ENCODE measurements at regions not wholly inside any gene's neighbourhood (a gene's known extent, or its start where the extent isn't known, plus 50 kb on each side); places are given as distances from the start of the nearest gene placed in this dataset.
A peak's percentile ranks its signal among the peaks of the same experiment; 100 is the strongest.

DNA sequence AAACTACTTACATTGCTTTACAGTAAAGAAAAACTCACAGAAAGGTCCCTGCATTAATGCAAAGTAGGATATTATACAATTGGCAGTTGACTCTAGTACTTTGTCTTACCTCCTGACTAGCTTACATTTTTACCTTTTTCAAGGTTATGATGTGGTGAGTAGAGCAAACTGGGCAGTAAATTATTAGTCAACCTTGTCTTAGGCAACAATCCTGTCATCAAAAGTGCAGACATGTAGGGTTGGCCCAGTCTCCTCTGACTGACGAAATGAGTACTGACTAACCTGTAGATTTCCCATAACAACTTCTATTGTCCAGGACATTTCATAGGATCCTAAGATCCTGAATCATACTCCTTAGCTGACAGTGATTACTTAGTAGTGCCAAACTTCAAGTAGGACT is 142.0 kb upstream of the NUDT6 start:
- WGBS, 2 donors, result 79 to 95% methylated on average over 1 of the region's 1 CpG
- no peak for TF ChIP-seq CTCF (IDR thresholded peaks at IDR 0.05; ENCODE audit: control extremely low read depth, extremely low read depth)
- no peak for ATAC-seq (ENCODE audit: insufficient read depth, low FRiP score)

GRCh38 chr4:123068081-123068480 is 145.7 kb upstream of the NUDT6 start:
- Histone ChIP-seq H3K4me3 (no peak overlapping the region), H3K36me3 (ENCODE audit: control insufficient read depth in 4 of 4, insufficient read depth in 4 of 4, low read length in 4 of 4) (no peaks in the 10 kb centered on the region), H3K27ac (ENCODE audit: low read depth in 1 of 2, low read length in 1 of 2) (no peak overlapping the region), H3K9me3 (ENCODE audit: control insufficient read depth in 4 of 4, insufficient read depth in 3 of 4, low read length in 3 of 4) (no peaks in the 10 kb centered on the region), H3K9ac (ENCODE audit: insufficient read depth in 1 of 2, low read length in 2 of 2) (no peak overlapping the region), H3K27me3 (ENCODE audit: control insufficient read depth in 3 of 3, insufficient read depth in 3 of 3, low read length in 2 of 3) (no peaks in the 10 kb centered on the region), H3K4me1 (ENCODE audit: control insufficient read depth in 5 of 5, insufficient read depth in 5 of 5, low read length in 5 of 5) (peaks cover 0 to 25% (median 0%) of the 10 kb centered on the region in 5 donors)
- ATAC-seq (ENCODE audit: insufficient read depth, low FRiP score) (no peak), DNase-seq (peak in 2 of 3 donors; percentile 97 to 98)
- 63 to 67% methylated on average over 1 of the region's 1 CpG for WGBS, 2 donors
- TF ChIP-seq CTCF (IDR thresholded peaks at IDR 0.05; ENCODE audit: control extremely low read depth, extremely low read depth), result no peak

More for the DNA sequence above, 142.0 kb upstream of the NUDT6 start:
- Histone ChIP-seq H3K27me3 (ENCODE audit: control insufficient read depth in 3 of 3, insufficient read depth in 3 of 3, low read length in 2 of 3) (no peaks in the 10 kb centered on the region), H3K4me3 (no peak overlapping the region), H3K9ac (ENCODE audit: insufficient read depth in 1 of 2, low read length in 2 of 2) (no peak overlapping the region), H3K9me3 (ENCODE audit: control insufficient read depth in 4 of 4, insufficient read depth in 3 of 4, low read length in 3 of 4) (no peaks in the 10 kb centered on the region), H3K27ac (ENCODE audit: low read depth in 1 of 2, low read length in 1 of 2) (no peak overlapping the region), H3K36me3 (ENCODE audit: control insufficient read depth in 4 of 4, insufficient read depth in 4 of 4, low read length in 4 of 4) (peaks cover 0 to 3% (median 0%) of the 10 kb centered on the region in 4 donors), H3K4me1 (ENCODE audit: control insufficient read depth in 5 of 5, insufficient read depth in 5 of 5, low read length in 5 of 5) (peaks cover 0 to 19% (median 0%) of the 10 kb centered on the region in 5 donors)
- no peak for DNase-seq

DNA sequence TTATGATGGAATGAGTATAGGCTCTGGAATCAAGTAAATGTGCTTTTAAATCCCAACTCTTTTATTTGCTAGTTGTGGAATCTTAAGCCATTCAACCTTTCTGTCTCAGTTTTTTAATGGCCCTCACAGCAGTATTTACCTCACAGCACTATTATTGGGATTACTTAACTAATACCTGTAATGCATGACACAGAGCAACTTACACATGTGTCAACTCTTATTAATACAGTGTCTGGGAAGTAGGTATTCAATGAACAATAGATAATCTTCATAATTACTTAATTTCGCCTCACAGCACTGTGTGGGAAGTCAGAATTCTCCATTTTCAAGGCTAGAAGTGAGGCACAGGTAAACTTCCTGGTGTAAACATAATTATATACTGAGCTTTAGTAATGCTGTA is 149.7 kb upstream of the NUDT6 start:
- Histone ChIP-seq H3K27ac (ENCODE audit: low read depth in 1 of 2, low read length in 1 of 2) (no peak overlapping the region), H3K36me3 (ENCODE audit: control insufficient read depth in 4 of 4, insufficient read depth in 4 of 4, low read length in 4 of 4) (no peaks in the 10 kb centered on the region), H3K4me1 (ENCODE audit: control insufficient read depth in 5 of 5, insufficient read depth in 5 of 5, low read length in 5 of 5) (peaks cover 0 to 25% (median 0%) of the 10 kb centered on the region in 5 donors), H3K27me3 (ENCODE audit: control insufficient read depth in 3 of 3, insufficient read depth in 3 of 3, low read length in 2 of 3) (no peaks in the 10 kb centered on the region), H3K4me3 (no peak overlapping the region), H3K9me3 (ENCODE audit: control insufficient read depth in 4 of 4, insufficient read depth in 3 of 4, low read length in 3 of 4) (no peaks in the 10 kb centered on the region), H3K9ac (ENCODE audit: insufficient read depth in 1 of 2, low read length in 2 of 2) (no peak overlapping the region)
- TF ChIP-seq CTCF (IDR thresholded peaks at IDR 0.05; ENCODE audit: control extremely low read depth, extremely low read depth), result no peak
- 95 to 97% methylated on average over 1 of the region's 1 CpG for WGBS, 2 donors
- no peak for DNase-seq
- no peak for ATAC-seq (ENCODE audit: insufficient read depth, low FRiP score)

GRCh38 chr4:123073650-123074049 is 151.3 kb upstream of the NUDT6 start:
- Histone ChIP-seq H3K4me1 (ENCODE audit: control insufficient read depth in 5 of 5, insufficient read depth in 5 of 5, low read length in 5 of 5) (peaks cover 0 to 14% (median 0%) of the 10 kb centered on the region in 5 donors), H3K9ac (ENCODE audit: insufficient read depth in 1 of 2, low read length in 2 of 2) (no peak overlapping the region), H3K9me3 (ENCODE audit: control insufficient read depth in 4 of 4, insufficient read depth in 3 of 4, low read length in 3 of 4) (no peaks in the 10 kb centered on the region), H3K27me3 (ENCODE audit: control insufficient read depth in 3 of 3, insufficient read depth in 3 of 3, low read length in 2 of 3) (no peaks in the 10 kb centered on the region), H3K36me3 (ENCODE audit: control insufficient read depth in 4 of 4, insufficient read depth in 4 of 4, low read length in 4 of 4) (peaks cover 0 to 2% (median 0%) of the 10 kb centered on the region in 4 donors), H3K27ac (ENCODE audit: low read depth in 1 of 2, low read length in 1 of 2) (no peak overlapping the region), H3K4me3 (no peak overlapping the region)
- TF ChIP-seq CTCF (IDR thresholded peaks at IDR 0.05; ENCODE audit: control extremely low read depth, extremely low read depth), result no peak
- ATAC-seq (ENCODE audit: insufficient read depth, low FRiP score) (no peak), DNase-seq (no peak)
- WGBS, 2 donors, result 56 to 81% methylated on average over 2 of the region's 2 CpGs
